ENCODE measurements at regions not wholly inside any gene's neighbourhood (a gene's known extent, or its start where the extent isn't known, plus 50 kb on each side); places are given as distances from the start of the nearest gene placed in this dataset.

DNA sequence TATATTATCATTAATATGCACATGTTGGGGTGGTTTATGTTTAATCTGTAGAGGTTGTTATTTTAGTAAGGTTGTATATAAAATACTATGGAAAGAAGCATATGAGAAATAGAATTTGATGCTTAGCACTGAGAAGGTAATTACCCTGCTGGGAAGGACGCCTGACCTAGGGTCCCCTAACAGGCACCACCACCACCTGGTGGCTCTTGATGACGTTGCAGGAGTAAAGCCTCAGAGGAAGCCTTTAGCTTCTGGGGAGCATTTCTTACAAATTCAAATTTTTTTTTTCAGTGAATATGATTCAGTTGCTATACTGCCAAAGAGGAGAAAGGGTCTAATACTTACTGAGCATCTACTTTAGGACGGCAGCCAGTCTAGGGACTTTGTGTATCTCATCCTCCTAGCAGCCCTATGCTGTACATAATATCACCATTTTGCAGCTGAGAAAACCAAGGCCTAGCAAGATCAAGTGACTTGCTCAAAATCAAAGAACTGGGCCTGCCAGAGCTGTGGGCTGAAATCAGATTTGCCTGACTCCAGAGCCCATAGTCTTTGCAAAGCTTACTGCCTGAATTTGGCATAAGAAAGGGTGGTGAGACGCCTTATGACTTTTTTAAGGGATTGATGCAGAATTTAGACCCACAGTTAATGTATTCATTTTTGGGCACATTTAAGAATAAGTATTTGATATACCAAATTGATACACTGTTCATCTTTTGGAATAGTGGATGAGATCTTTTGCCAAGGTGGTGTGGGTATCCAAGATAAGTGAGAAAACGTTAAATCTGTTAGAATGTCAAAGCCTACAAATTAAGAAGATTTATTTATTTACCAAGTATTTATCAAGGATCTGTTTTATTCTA, 78.8 kb upstream of the GAREM1 start:
- Mint-ChIP-seq H3K4me1 (ENCODE audit: low read depth) (no peaks in the 10 kb centered on the region), H3K27me3 (peaks cover 8% of the 10 kb centered on the region), H3K9me3 (no peaks in the 10 kb centered on the region), H3K27ac (no peak overlapping the region), H3K4me3 (no peak overlapping the region), H3K36me3 (ENCODE audit: low read depth) (no peaks in the 10 kb centered on the region)
- TF ChIP-seq CTCF (IDR thresholded peaks at IDR 0.05) = peak; percentile 77
- POLR2A ChIA-PET = no interaction called here
- peak; percentile 87 for ATAC-seq
- DNase-seq = peak; percentile 69
- intact Hi-C loops (cut with micrococcal nuclease) = loop anchor here (5.0 kb wide), 2 partner anchors 262 to 277 kb away; no protein-coding TSS in a partner anchor
- CTCF ChIA-PET = interaction anchor here (0.6 to 2.4 kb wide), 25 partner anchors 10 to 395 kb away, joined by 3 to 24 read pairs (median 4); partner anchors contain the start of gene GAREM1

GRCh38 chr18:32548688-32549087, 78.0 kb upstream of the GAREM1 start:
- no peaks in the 10 kb centered on the region for H3K36me3 Mint-ChIP-seq (ENCODE audit: low read depth)
- POLR2A ChIA-PET = no interaction called here
- ATAC-seq (no peak), DNase-seq (no peak)
- H3K4me1 Mint-ChIP-seq (ENCODE audit: low read depth) = no peaks in the 10 kb centered on the region
- H3K27me3 Mint-ChIP-seq = peaks cover 8% of the 10 kb centered on the region
- H3K9me3 Mint-ChIP-seq = no peaks in the 10 kb centered on the region
- intact Hi-C loops (cut with micrococcal nuclease) = no loop called here
- TF ChIP-seq CTCF (IDR thresholded peaks at IDR 0.05) = no peak
- H3K27ac Mint-ChIP-seq = no peak overlapping the region
- CTCF ChIA-PET = interaction anchor here (1.0 to 2.4 kb wide), 16 partner anchors 10 to 394 kb away, joined by 3 to 24 read pairs (median 4); partner anchors contain the start of gene GAREM1
- no peak overlapping the region for H3K4me3 Mint-ChIP-seq

GRCh38 chr18:32545631-32546030, 74.9 kb upstream of the GAREM1 start:
- no peaks in the 10 kb centered on the region for H3K9me3 Mint-ChIP-seq
- H3K4me3 Mint-ChIP-seq = no peak overlapping the region
- no peak overlapping the region for H3K27ac Mint-ChIP-seq
- no peak for DNase-seq
- no peaks in the 10 kb centered on the region for H3K36me3 Mint-ChIP-seq (ENCODE audit: low read depth)
- intact Hi-C loops (cut with micrococcal nuclease) = no loop called here
- TF ChIP-seq CTCF (IDR thresholded peaks at IDR 0.05) = no peak
- CTCF ChIA-PET = interaction anchor here (2.0 kb wide), 1 partner anchor 388 kb away, joined by 5 read pairs; no protein-coding TSS in a partner anchor
- ATAC-seq = no peak
- H3K27me3 Mint-ChIP-seq = no peaks in the 10 kb centered on the region
- H3K4me1 Mint-ChIP-seq (ENCODE audit: low read depth) = no peaks in the 10 kb centered on the region
- POLR2A ChIA-PET = no interaction called here

DNA sequence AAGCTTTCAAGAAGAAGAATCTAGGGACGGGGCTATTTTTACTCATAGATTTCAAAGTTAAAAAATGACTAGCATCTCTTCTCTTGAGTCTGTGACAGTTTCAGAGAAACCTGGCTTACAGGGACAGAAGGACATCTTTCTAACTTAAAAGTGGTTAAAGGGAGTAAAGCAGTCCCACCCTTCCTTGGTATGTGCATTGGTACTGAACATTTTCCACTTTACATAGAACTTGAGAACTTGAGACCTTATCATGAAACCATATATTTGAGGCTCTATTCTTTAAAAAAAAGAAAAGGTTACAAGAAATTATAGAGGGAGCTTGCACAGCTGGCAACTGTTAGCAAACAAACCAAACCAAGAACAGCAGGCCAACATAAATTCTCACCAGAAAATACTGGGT, 73.4 kb upstream of the GAREM1 start:
- Mint-ChIP-seq H3K4me3 (no peak overlapping the region), H3K36me3 (ENCODE audit: low read depth) (no peaks in the 10 kb centered on the region), H3K9me3 (no peaks in the 10 kb centered on the region), H3K27me3 (no peaks in the 10 kb centered on the region), H3K27ac (no peak overlapping the region), H3K4me1 (ENCODE audit: low read depth) (no peaks in the 10 kb centered on the region)
- DNase-seq (no peak), ATAC-seq (no peak)
- ChIA-PET CTCF (interaction anchor here (1.0 kb wide), 1 partner anchor 255 kb away, joined by 3 read pairs; no protein-coding TSS in a partner anchor), POLR2A (no interaction called here)
- intact Hi-C loops (cut with micrococcal nuclease) = no loop called here
- TF ChIP-seq CTCF (IDR thresholded peaks at IDR 0.05) = no peak

- CTCF ChIA-PET = interaction anchor here (1.6 to 1.7 kb wide), 2 partner anchors 10 to 384 kb away, joined by 8 to 9 read pairs; no protein-coding TSS in a partner anchor
- Mint-ChIP-seq H3K4me1 (ENCODE audit: low read depth) (no peaks in the 10 kb centered on the region), H3K27ac (no peak overlapping the region), H3K36me3 (ENCODE audit: low read depth) (no peaks in the 10 kb centered on the region), H3K4me3 (no peak overlapping the region), H3K27me3 (no peaks in the 10 kb centered on the region), H3K9me3 (no peaks in the 10 kb centered on the region)
- no peak for TF ChIP-seq CTCF (IDR thresholded peaks at IDR 0.05)
- ATAC-seq (no peak), DNase-seq (no peak)
- POLR2A ChIA-PET = no interaction called here
- intact Hi-C loops (cut with micrococcal nuclease) = no loop called here
Observed at GRCh38 chr18:32542221-32542798, 71.6 kb upstream of the GAREM1 start.
